Liver (tissue), 3 donors: ENCODE measurements at regions not wholly inside any gene's neighbourhood (a gene's known extent, or its start where the extent isn't known, plus 50 kb on each side); places are given as distances from the start of the nearest gene placed in this dataset.

Experiments
- CTCF ChIP-seq: fragments of 150-350 bp; IDR thresholded peaks from 2 replicates; pipeline ENCODE4 v1.5.1; 2017; ENCODE audit warnings: improper control_type of control experiment, low read depth, low read length; ENCODE audit not compliant: missing input control
- GABPA ChIP-seq, 2 donors: IDR thresholded peaks in 1 of 2; conservative IDR thresholded peaks in 1 of 2; 2 replicates each; pipeline ENCODE4 v1.6.1; 2016; ENCODE audit warnings: antibody characterized with exemption in 2 of 2, mild to moderate bottlenecking in 1 of 2, moderate library complexity in 1 of 2
- HNF4A ChIP-seq, 2 donors: conservative IDR thresholded peaks; 2 replicates each; pipeline ENCODE4 v1.6.1; 2016; ENCODE audit warnings: antibody characterized with exemption in 2 of 2, mild to moderate bottlenecking in 2 of 2
- JUND ChIP-seq, 2 donors: IDR thresholded peaks; 2 replicates each; pipeline ENCODE4 v1.6.1; 2016; ENCODE audit warnings: antibody characterized with exemption in 2 of 2
- RXRA ChIP-seq, 2 donors: IDR thresholded peaks; 2 replicates each; pipeline ENCODE4 v1.6.1; 2017 to 2018; ENCODE audit warnings: antibody characterized with exemption in 2 of 2, mild to moderate bottlenecking in 1 of 2
- SP1 ChIP-seq: IDR thresholded peaks from 2 replicates; pipeline ENCODE4 v1.6.1; 2018; ENCODE audit warnings: antibody characterized with exemption, mild to moderate bottlenecking
- TF ChIP-seq, protein P1 (sequence below): IDR thresholded peaks from 2 replicates; pipeline ENCODE4 v1.6.1; 2016; ENCODE audit warnings: antibody characterized with exemption
- TF ChIP-seq, protein P2 (sequence below): IDR thresholded peaks from 2 replicates; pipeline ENCODE4 v1.6.1; 2016; ENCODE audit warnings: antibody characterized with exemption
- donor health status: healthy.
- donor health status: healthy.

- TF ChIP-seq CTCF (no peak), SP1 (no peak), GABPA (IDR thresholded peaks at IDR 0.05 in 1 of 2, conservative IDR thresholded peaks at IDR 0.05 in 1 of 2) (no peak), RXRA (IDR thresholded peaks at IDR 0.05) (no peak), HNF4A (conservative IDR thresholded peaks at IDR 0.05) (no peak), JUND (IDR thresholded peaks at IDR 0.05) (no peak)
- TF ChIP-seq, protein P1, sequence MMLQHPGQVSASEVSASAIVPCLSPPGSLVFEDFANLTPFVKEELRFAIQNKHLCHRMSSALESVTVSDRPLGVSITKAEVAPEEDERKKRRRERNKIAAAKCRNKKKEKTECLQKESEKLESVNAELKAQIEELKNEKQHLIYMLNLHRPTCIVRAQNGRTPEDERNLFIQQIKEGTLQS = no peak
- TF ChIP-seq, protein P2, sequence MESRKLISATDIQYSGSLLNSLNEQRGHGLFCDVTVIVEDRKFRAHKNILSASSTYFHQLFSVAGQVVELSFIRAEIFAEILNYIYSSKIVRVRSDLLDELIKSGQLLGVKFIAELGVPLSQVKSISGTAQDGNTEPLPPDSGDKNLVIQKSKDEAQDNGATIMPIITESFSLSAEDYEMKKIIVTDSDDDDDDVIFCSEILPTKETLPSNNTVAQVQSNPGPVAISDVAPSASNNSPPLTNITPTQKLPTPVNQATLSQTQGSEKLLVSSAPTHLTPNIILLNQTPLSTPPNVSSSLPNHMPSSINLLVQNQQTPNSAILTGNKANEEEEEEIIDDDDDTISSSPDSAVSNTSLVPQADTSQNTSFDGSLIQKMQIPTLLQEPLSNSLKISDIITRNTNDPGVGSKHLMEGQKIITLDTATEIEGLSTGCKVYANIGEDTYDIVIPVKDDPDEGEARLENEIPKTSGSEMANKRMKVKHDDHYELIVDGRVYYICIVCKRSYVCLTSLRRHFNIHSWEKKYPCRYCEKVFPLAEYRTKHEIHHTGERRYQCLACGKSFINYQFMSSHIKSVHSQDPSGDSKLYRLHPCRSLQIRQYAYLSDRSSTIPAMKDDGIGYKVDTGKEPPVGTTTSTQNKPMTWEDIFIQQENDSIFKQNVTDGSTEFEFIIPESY = no peak
These were observed 68.1 kb upstream of the SH3GL3 start for GRCh38 chr15:83378921-83379578.
